SJSA1 (cell line): ENCODE measurements at regions not wholly inside any gene's neighbourhood (a gene's known extent, or its start where the extent isn't known, plus 50 kb on each side); places are given as distances from the start of the nearest gene placed in this dataset.

ENCODE experiments used
- DNase-seq, 2 experiments: peaks; one replicate each; pipeline ENCODE4 v3.0.0-alpha.2; 2015 to 2020; ENCODE audit warnings: low spot score in 2 of 2, low read depth in 1 of 2
- H3K27ac ChIP-seq: fragments of 250-450 bp; sonication (Bioruptor Pico); 2 replicates; pipeline ENCODE4 v1.5.1; 2020; ENCODE audit warnings: mild to moderate bottlenecking, moderate library complexity
- H3K27me3 ChIP-seq: fragments of 250-450 bp; sonication (Bioruptor Pico); replicated peaks from 2 replicates; pipeline ENCODE4 v1.5.1; 2020; ENCODE audit warnings: mild to moderate bottlenecking, moderate library complexity
- H3K36me3 ChIP-seq: fragments of 250-450 bp; sonication (Bioruptor Pico); 2 replicates; pipeline ENCODE4 v1.5.1; 2020; ENCODE audit warnings: mild to moderate bottlenecking
- H3K4me1 ChIP-seq: fragments of 250-450 bp; sonication (Bioruptor Pico); replicated peaks from 2 replicates; pipeline ENCODE4 v1.6.1; 2021; ENCODE audit warnings: mild to moderate bottlenecking
- H3K4me3 ChIP-seq: fragments of 250-450 bp; sonication (Bioruptor Pico); 2 replicates; pipeline ENCODE4 v1.5.1; 2020; ENCODE audit warnings: mild to moderate bottlenecking
- H3K9me3 ChIP-seq: fragments of 250-450 bp; sonication (Bioruptor Pico); replicated peaks from 2 replicates; pipeline ENCODE4 v1.5.1; 2020; ENCODE audit warnings: mild to moderate bottlenecking

GRCh38 chr17:37838276-37838675, 85.9 kb upstream of the TBC1D3K start:
- Histone ChIP-seq H3K4me3 (no peak overlapping the region), H3K9me3 (no peaks in the 10 kb centered on the region), H3K27me3 (no peaks in the 10 kb centered on the region), H3K36me3 (no peaks in the 10 kb centered on the region), H3K4me1 (no peaks in the 10 kb centered on the region), H3K27ac (no peak overlapping the region)
- DNase-seq: no peak

DNA sequence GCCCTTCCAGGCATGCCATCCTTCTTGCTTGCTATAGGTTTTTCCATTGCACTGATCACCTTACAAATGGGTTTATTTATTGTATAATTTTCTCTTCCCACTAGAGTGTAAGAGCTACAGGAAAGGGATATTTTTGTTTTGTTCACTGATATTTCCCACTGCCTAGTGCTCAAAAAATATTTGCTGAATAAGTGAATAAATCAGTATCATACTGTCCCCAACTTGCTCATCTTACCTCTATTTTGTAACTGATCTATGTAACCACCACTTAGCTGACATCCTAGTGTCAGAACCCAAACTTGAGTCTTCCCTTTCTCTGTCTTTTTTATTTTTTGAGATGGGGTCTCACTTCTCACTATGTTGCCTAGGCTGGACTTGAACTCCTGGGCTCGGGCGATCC, 87.6 kb upstream of the TBC1D3K start:
- Histone ChIP-seq H3K27me3 (no peaks in the 10 kb centered on the region), H3K4me1 (no peaks in the 10 kb centered on the region), H3K27ac (no peak overlapping the region), H3K4me3 (no peak overlapping the region), H3K36me3 (no peaks in the 10 kb centered on the region), H3K9me3 (no peaks in the 10 kb centered on the region)
- DNase-seq: no peak

DNA sequence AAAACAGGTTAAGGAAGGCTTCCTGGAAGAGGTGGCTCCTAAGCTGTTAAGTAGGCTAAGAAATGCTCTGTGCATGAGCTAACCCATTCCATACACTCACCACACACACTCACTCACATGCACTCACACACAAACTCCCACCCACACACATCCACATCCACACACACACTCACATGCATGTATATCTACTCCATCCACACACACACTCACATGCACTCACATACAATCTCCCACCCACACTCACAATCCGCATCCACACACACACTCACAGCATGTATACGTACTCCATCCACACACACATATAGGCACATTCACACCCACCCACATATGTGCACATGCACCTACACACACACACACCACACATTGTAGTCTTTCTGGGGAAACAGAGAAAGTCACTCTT, 89.3 kb upstream of the HNF1B start:
- H3K27ac ChIP-seq: no peak overlapping the region
- H3K36me3 ChIP-seq: no peaks in the 10 kb centered on the region
- DNase-seq: no peak
- H3K9me3 ChIP-seq: no peaks in the 10 kb centered on the region
- no peaks in the 10 kb centered on the region for H3K27me3 ChIP-seq
- H3K4me3 ChIP-seq: no peak overlapping the region
- H3K4me1 ChIP-seq: peaks cover 3% of the 10 kb centered on the region

- H3K4me1 ChIP-seq: peaks cover 11% of the 10 kb centered on the region
- H3K27me3 ChIP-seq: no peaks in the 10 kb centered on the region
- no peak for DNase-seq
- no peak overlapping the region for H3K27ac ChIP-seq
- no peak overlapping the region for H3K4me3 ChIP-seq
- no peaks in the 10 kb centered on the region for H3K36me3 ChIP-seq
- no peaks in the 10 kb centered on the region for H3K9me3 ChIP-seq
Measured at GRCh38 chr17:37833237-37833859, 88.5 kb upstream of the HNF1B start.

DNA sequence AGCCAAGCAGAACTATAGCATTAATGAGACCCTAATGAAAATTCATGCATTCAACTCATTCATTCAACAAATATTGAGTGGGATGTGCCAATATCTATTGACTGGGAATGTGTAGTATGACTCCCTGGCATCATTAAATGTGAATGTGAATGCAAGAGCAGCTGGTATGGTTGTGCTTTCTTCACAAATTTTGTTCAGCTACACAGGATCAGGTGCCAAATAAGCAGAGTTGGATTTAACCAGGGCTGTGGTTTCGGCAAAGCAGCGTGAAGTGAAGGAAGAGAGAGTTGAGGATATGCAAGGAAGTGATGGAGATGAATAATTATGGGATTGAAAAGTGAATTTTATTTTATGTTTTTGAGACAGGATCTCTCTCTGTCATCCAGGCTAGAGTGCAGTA, 87.1 kb upstream of the HNF1B start:
- DNase-seq: no peak
- H3K36me3 ChIP-seq: no peaks in the 10 kb centered on the region
- no peak overlapping the region for H3K27ac ChIP-seq
- no peaks in the 10 kb centered on the region for H3K9me3 ChIP-seq
- no peak overlapping the region for H3K4me3 ChIP-seq
- no peaks in the 10 kb centered on the region for H3K27me3 ChIP-seq
- peaks cover 18% of the 10 kb centered on the region for H3K4me1 ChIP-seq

- Histone ChIP-seq H3K27me3 (no peaks in the 10 kb centered on the region), H3K4me3 (no peak overlapping the region), H3K4me1 (peaks cover 21% of the 10 kb centered on the region)
Measured at GRCh38 chr17:37831492-37831891, 86.6 kb upstream of the HNF1B start.

GRCh38 chr17:37830151-37830993, 85.5 kb upstream of the HNF1B start:
- no peak overlapping the region for H3K4me3 ChIP-seq
- H3K27me3 ChIP-seq: no peaks in the 10 kb centered on the region
- no peak overlapping the region for H3K27ac ChIP-seq
- DNase-seq: no peak
- H3K4me1 ChIP-seq: peaks cover 26% of the 10 kb centered on the region
- no peaks in the 10 kb centered on the region for H3K9me3 ChIP-seq
- H3K36me3 ChIP-seq: no peaks in the 10 kb centered on the region

More at GRCh38 chr17:37831492-37831891, 86.6 kb upstream of the HNF1B start:
- DNase-seq: no peak
- H3K9me3 ChIP-seq: no peaks in the 10 kb centered on the region
- H3K36me3 ChIP-seq: no peaks in the 10 kb centered on the region
- no peak overlapping the region for H3K27ac ChIP-seq

GRCh38 chr17:37829592-37830123, 84.8 kb upstream of the HNF1B start:
- Histone ChIP-seq H3K4me3 (no peak overlapping the region), H3K27me3 (no peaks in the 10 kb centered on the region), H3K27ac (no peak overlapping the region), H3K4me1 (peaks cover 33% of the 10 kb centered on the region), H3K9me3 (no peaks in the 10 kb centered on the region), H3K36me3 (no peaks in the 10 kb centered on the region)
- no peak for DNase-seq

- no peaks in the 10 kb centered on the region for H3K27me3 ChIP-seq
- H3K9me3 ChIP-seq: no peaks in the 10 kb centered on the region
- peak in 1 of 2 experiments; percentile 50 for DNase-seq
- H3K36me3 ChIP-seq: no peaks in the 10 kb centered on the region
- no peak overlapping the region for H3K4me3 ChIP-seq
- H3K27ac ChIP-seq: peak overlapping the region; percentile 33
- H3K4me1 ChIP-seq: peaks cover 40% of the 10 kb centered on the region
Measured at GRCh38 chr17:37828651-37829124, 83.8 kb upstream of the HNF1B start.

DNA sequence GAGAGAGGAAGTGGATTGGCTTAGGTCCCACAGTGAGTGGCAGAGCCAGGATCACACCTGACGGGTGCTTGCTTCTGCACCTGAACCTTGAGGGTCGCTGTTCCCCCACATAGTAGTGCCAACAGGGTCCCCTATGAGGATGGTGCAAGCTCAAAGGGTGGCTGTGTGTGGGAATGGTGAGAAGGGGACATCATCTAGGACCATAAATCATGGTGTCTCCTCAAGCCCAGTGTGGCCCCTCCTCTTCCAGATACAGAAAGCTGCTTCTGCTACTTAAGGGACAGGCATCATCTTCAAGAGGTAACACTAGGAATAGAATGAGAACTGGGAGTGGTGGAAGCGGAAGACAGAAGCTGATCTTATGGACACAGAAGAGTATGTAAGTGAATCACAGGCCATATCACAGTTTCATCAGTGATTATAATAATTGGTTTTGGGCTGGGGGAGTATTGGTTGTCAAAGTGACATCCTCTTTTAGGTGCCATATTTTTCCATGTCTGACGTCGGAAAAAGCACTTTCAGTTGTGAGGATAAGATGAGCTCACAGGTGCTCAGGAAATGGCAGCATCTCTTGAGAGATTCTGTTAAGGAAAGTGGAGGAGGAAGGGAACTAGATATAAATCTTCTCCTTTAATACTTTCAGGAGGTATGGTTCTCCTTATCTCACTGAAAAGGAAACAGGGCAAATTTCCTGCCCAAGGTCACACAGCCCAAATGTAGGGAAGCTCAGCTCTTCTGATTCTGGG, 83.2 kb upstream of the HNF1B start:
- Histone ChIP-seq H3K27me3 (no peaks in the 10 kb centered on the region), H3K4me1 (peaks cover 40% of the 10 kb centered on the region), H3K9me3 (no peaks in the 10 kb centered on the region), H3K36me3 (no peaks in the 10 kb centered on the region), H3K4me3 (no peak overlapping the region), H3K27ac (peak overlapping the region; percentile 33)
- no peak for DNase-seq

GRCh38 chr17:37826497-37827430, 81.9 kb upstream of the HNF1B start:
- Histone ChIP-seq H3K27me3 (no peaks in the 10 kb centered on the region), H3K9me3 (no peaks in the 10 kb centered on the region), H3K4me1 (peaks cover 40% of the 10 kb centered on the region), H3K4me3 (no peak overlapping the region), H3K36me3 (no peaks in the 10 kb centered on the region), H3K27ac (no peak overlapping the region)
- no peak for DNase-seq

DNA sequence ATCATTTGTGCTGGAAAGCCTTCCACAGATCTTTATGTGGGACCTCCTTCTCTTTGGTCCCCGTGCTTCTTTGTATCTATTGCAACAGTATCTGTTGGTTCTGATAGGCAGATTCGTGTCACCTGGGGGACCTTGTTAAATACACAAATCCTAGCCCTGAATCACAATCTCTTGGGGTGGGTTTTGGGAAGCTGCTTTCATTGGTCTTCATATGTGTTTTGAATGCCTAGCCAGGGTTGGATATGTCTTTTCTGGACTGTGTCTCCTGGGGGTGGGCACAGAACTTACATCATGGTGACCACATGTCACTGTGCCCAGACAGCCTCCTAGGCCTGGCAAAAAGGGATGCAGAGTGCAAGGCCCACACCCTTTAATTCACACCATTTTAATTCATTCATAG, 81.0 kb upstream of the HNF1B start:
- Histone ChIP-seq H3K27ac (peak overlapping the region; percentile 63), H3K36me3 (no peaks in the 10 kb centered on the region), H3K27me3 (no peaks in the 10 kb centered on the region), H3K9me3 (no peaks in the 10 kb centered on the region), H3K4me3 (no peak overlapping the region), H3K4me1 (peaks cover 40% of the 10 kb centered on the region)
- DNase-seq: no peak
